AG04450 (cell line): ENCODE measurements at regions not wholly inside any gene's neighbourhood (a gene's known extent, or its start where the extent isn't known, plus 50 kb on each side); places are given as distances from the start of the nearest gene placed in this dataset.

Experiments
- CTCF ChIA-PET: fragments of 300-600, 350-600 bp; formaldehyde crosslinking; extraction: SDS; loops from one replicate; lab custom pipeline; 2022; ENCODE audit warnings: antibody characterized with exemption, inconsistent platforms; lab: Charles Lee
- POLR2A ChIA-PET: fragments of 350-600 bp; formaldehyde crosslinking; extraction: SDS; loops from one replicate; lab custom pipeline; 2021; ENCODE audit warnings: antibody characterized with exemption, inconsistent platforms; lab: Yijun Ruan, JAX
- DNase-seq: peaks from one replicate; pipeline ENCODE4 v3.0.0-alpha.2; 2011; ENCODE audit warnings: low read depth, low spot score
- H3K27ac ChIP-seq: one replicate; pipeline ENCODE4 v1.5.1; 2012; ENCODE audit warnings: low read depth, low read length, control low read depth
- H3K27me3 ChIP-seq: one replicate; pipeline ENCODE4 v1.6.0; 2012; ENCODE audit warnings: low read length; ENCODE audit not compliant: control insufficient read depth, insufficient read depth
- H3K4me3 ChIP-seq: 2 replicates; pipeline ENCODE4 v1.5.1; 2011; ENCODE audit warnings: mild to moderate bottlenecking, low read depth, low read length, control low read depth
- H3K9me3 ChIP-seq: 2 replicates; pipeline ENCODE4 v1.5.1; 2012; ENCODE audit warnings: low read length; ENCODE audit not compliant: control insufficient read depth, insufficient read depth
- CTCF ChIP-seq: IDR thresholded peaks from 2 replicates; pipeline ENCODE4 v1.5.1; 2011; ENCODE audit warnings: low read depth, low read length, control low read depth, inconsistent platforms

GRCh38 chr3:35194666-35195065 lies 444.7 kb upstream of the ARPP21 start:
- no peak for TF ChIP-seq CTCF
- H3K27ac ChIP-seq, result no peak overlapping the region
- ChIA-PET POLR2A (no interaction called here), CTCF (no interaction called here)
- H3K9me3 ChIP-seq, result no peaks in the 10 kb centered on the region; the same call in 1 of the 2 replicates
- no peaks in the 10 kb centered on the region for H3K27me3 ChIP-seq
- no peak for DNase-seq
- no peak overlapping the region for H3K4me3 ChIP-seq

- no peaks in the 10 kb centered on the region for H3K27me3 ChIP-seq
- ChIA-PET POLR2A (no interaction called here), CTCF (no interaction called here)
- no peak for TF ChIP-seq CTCF
- DNase-seq, result no peak
- no peak overlapping the region for H3K4me3 ChIP-seq
- H3K27ac ChIP-seq, result no peak overlapping the region
- H3K9me3 ChIP-seq, result no peaks in the 10 kb centered on the region; the same call in 1 of the 2 replicates
These were observed 440.5 kb upstream of the ARPP21 start for GRCh38 chr3:35198857-35199256.

- DNase-seq, result no peak
- POLR2A ChIA-PET, result no interaction called here
- CTCF ChIA-PET, result no interaction called here
- Histone ChIP-seq H3K27me3 (no peaks in the 10 kb centered on the region), H3K9me3 (no peaks in the 10 kb centered on the region; the same call in 1 of the 2 replicates), H3K4me3 (no peak overlapping the region), H3K27ac (no peak overlapping the region)
- no peak for TF ChIP-seq CTCF
These were observed 439.3 kb upstream of the ARPP21 start for GRCh38 chr3:35200056-35200455.

GRCh38 chr3:35201211-35201610 lies 438.1 kb upstream of the ARPP21 start:
- no peak for DNase-seq
- CTCF ChIA-PET, result interaction anchor here (0.7 kb wide), 1 partner anchor 1565 kb away, joined by 3 read pairs; no protein-coding TSS in a partner anchor
- Histone ChIP-seq H3K4me3 (no peak overlapping the region), H3K9me3 (peaks cover 4% of the 10 kb centered on the region; the same call in 1 of the 2 replicates), H3K27me3 (no peaks in the 10 kb centered on the region), H3K27ac (no peak overlapping the region)
- no peak for TF ChIP-seq CTCF
- POLR2A ChIA-PET, result no interaction called here

GRCh38 chr3:35215525-35216500 lies 423.5 kb upstream of the ARPP21 start:
- TF ChIP-seq CTCF, result no peak
- no peak for DNase-seq
- no peak overlapping the region for H3K4me3 ChIP-seq
- no peak overlapping the region for H3K27ac ChIP-seq
- no peaks in the 10 kb centered on the region for H3K27me3 ChIP-seq
- ChIA-PET POLR2A (no interaction called here), CTCF (no interaction called here)
- H3K9me3 ChIP-seq, result peaks cover 16% of the 10 kb centered on the region
